ENCODE measurements at regions not wholly inside any gene's neighbourhood (a gene's known extent, or its start where the extent isn't known, plus 50 kb on each side); places are given as distances from the start of the nearest gene placed in this dataset.

DNA sequence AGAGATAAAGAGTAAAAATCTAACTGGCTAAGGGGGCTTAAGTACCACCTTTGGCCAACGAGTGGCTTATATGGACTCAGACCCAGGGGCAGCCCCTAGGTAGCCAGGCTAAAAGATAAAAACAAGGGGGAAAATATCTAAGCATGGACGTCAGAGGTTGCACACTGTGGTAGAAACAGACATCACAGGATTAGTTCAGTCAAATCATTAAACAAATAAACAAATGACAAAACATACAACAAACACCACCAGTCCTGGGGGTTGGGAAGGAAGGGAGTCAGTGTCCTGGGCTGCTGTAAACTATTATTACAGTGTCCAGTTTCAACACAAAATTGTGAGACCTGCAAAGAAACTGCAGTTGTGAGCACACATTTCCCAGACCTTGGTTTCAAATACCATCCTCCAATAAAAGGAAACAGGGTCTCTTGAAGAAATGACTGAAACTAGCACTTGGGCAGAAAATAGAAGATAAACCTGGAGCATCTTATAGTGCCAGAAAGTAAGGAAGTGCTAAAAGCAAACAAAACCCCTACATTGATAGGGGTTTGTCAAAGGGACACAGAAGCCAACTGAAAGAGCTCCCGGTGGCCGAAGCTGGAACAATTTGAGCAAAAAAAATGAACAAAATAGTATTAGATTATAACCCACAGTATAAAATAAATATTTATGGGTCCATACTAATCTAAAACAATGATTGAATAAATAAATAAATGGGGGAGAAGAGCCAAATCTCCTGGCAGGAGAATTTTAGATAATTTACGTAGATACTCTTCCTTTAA lies 154.8 kb upstream of the KLF7 start:
- H3K4me3 ChIP-seq = no peak overlapping the region
- intact Hi-C loops (cut with DNase I; ENCODE audit: low total_unique reads) = no loop called here
- no peaks in the 10 kb centered on the region for H3K27me3 ChIP-seq

DNA sequence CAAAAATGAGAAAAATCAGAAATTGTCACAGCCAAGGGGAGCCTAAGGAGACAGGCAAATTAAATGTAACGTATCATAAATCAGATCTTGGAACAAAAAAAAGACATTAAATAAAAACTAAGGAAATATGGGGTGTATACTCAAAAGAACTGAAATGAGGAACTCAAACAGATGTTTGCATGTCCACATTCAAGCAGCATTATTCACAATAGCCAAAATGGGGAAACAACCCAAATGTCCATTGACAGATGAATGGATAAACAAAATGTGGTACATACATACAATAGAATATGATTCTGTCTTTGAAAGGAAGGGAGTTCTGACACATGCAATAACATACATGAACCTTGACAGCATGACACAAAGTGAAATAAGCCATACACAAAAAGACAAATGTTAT lies 155.8 kb upstream of the KLF7 start:
- no peak overlapping the region for H3K4me3 ChIP-seq
- no peak overlapping the region for H3K27ac ChIP-seq
- intact Hi-C loops (cut with DNase I; ENCODE audit: low total_unique reads) = no loop called here
- no peak for DNase-seq
- H3K27me3 ChIP-seq = no peaks in the 10 kb centered on the region
- no peaks in the 10 kb centered on the region for H3K9me3 ChIP-seq
- TF ChIP-seq CTCF (IDR thresholded peaks at IDR 0.05) (no peak), POLR2A (IDR thresholded peaks at IDR 0.05) (no peak)
- no peaks in the 10 kb centered on the region for H3K36me3 ChIP-seq
- no peaks in the 10 kb centered on the region for H3K4me1 ChIP-seq

More for the DNA sequence above, 154.8 kb upstream of the KLF7 start:
- no peak for TF ChIP-seq POLR2A (IDR thresholded peaks at IDR 0.05)
- no peak for TF ChIP-seq CTCF (IDR thresholded peaks at IDR 0.05)
- H3K4me1 ChIP-seq = no peaks in the 10 kb centered on the region
- no peaks in the 10 kb centered on the region for H3K9me3 ChIP-seq
- no peaks in the 10 kb centered on the region for H3K36me3 ChIP-seq
- no peak for DNase-seq
- no peak overlapping the region for H3K27ac ChIP-seq

- no peak for TF ChIP-seq CTCF (IDR thresholded peaks at IDR 0.05)
- intact Hi-C loops (cut with DNase I; ENCODE audit: low total_unique reads) = no loop called here
- Histone ChIP-seq H3K4me1 (no peaks in the 10 kb centered on the region), H3K4me3 (no peak overlapping the region), H3K36me3 (no peaks in the 10 kb centered on the region), H3K9me3 (no peaks in the 10 kb centered on the region), H3K27ac (no peak overlapping the region), H3K27me3 (no peaks in the 10 kb centered on the region)
- no peak for DNase-seq
Measured at GRCh38 chr2:207324001-207324400, 158.3 kb upstream of the KLF7 start.

GRCh38 chr2:207327513-207327912 lies 161.8 kb upstream of the KLF7 start:
- Histone ChIP-seq H3K4me3 (no peak overlapping the region), H3K9me3 (no peaks in the 10 kb centered on the region), H3K4me1 (no peaks in the 10 kb centered on the region), H3K36me3 (no peaks in the 10 kb centered on the region), H3K27ac (no peak overlapping the region), H3K27me3 (no peaks in the 10 kb centered on the region)
- no peak for DNase-seq
- no peak for TF ChIP-seq POLR2A (IDR thresholded peaks at IDR 0.05)
- no peak for TF ChIP-seq CTCF (IDR thresholded peaks at IDR 0.05)
- intact Hi-C loops (cut with DNase I; ENCODE audit: low total_unique reads) = no loop called here

DNA sequence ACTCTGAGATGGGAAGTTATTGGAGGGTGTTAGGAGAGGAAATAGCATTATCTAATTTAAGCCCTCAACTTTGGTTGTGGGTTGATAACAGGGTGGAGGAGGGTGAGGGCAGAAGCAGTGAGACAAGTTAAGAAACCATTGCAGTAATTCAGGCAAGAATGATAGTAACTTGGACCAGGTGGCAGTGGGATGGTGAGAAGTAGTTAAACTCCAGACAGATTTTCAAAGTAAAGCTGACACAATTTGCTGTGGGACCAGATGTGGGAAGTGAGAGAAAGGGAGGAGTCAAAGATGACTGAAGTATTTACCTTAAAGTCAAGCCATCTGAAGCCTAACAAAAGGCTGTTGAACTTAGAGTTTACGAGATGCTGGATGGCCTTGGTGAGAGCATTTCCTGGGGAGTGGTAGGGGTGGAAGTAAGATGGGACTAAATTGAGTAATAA lies 163.2 kb upstream of the KLF7 start:
- intact Hi-C loops (cut with DNase I; ENCODE audit: low total_unique reads) = no loop called here
- no peaks in the 10 kb centered on the region for H3K4me1 ChIP-seq
- TF ChIP-seq CTCF (IDR thresholded peaks at IDR 0.05) = no peak
- no peak for TF ChIP-seq POLR2A (IDR thresholded peaks at IDR 0.05)
- H3K36me3 ChIP-seq = no peaks in the 10 kb centered on the region
- H3K4me3 ChIP-seq = no peak overlapping the region
- no peak overlapping the region for H3K27ac ChIP-seq
- H3K9me3 ChIP-seq = no peaks in the 10 kb centered on the region
- no peak for DNase-seq
- no peaks in the 10 kb centered on the region for H3K27me3 ChIP-seq

All from uterus (tissue), 3 donors.